Sigmoid colon (tissue), 4 donors: ENCODE measurements at regions not wholly inside any gene's neighbourhood (a gene's known extent, or its start where the extent isn't known, plus 50 kb on each side); places are given as distances from the start of the nearest gene placed in this dataset.

Source experiments
- CTCF ChIP-seq, 4 experiments: fragments of 450-650 bp in 3 of 4; fragments of 200-600 bp in 1 of 4; IDR thresholded peaks; one replicate each; pipeline ENCODE4 v1.5.1; 2016 to 2019; ENCODE audit warnings: antibody characterized with exemption in 4 of 4, mild to moderate bottlenecking in 3 of 4, moderate library complexity in 2 of 4
- POLR2AphosphoS5 ChIP-seq, 4 donors: sonication (generic); formaldehyde crosslinking; IDR thresholded peaks; one replicate each; pipeline ENCODE4 v1.6.1; 2017; ENCODE audit warnings: antibody characterized with exemption in 4 of 4

GRCh38 chr7:39810710-39811109 is 139.3 kb upstream of the CDK13 start:
- TF ChIP-seq CTCF (IDR thresholded peaks at IDR 0.05) = no peak
- TF ChIP-seq POLR2AphosphoS5 (IDR thresholded peaks at IDR 0.05) = no peak
